ENCODE measurements at regions not wholly inside any gene's neighbourhood (a gene's known extent, or its start where the extent isn't known, plus 50 kb on each side); places are given as distances from the start of the nearest gene placed in this dataset.
A peak's percentile ranks its signal among the peaks of the same experiment; 100 is the strongest.

GRCh38 chr14:49989966-49990365 lies 97.1 kb downstream of the ARF6 start:
- Histone ChIP-seq H2AFZ (ENCODE audit: insufficient read depth, low read depth, low read length, poor library complexity, severe bottlenecking) (no peak overlapping the region), H3K4me2 (replicated peaks; ENCODE audit: low read depth, low read length, poor library complexity, severe bottlenecking) (no peak overlapping the region), H3K9ac (ENCODE audit: low read length) (no peak overlapping the region), H3K9me3 (ENCODE audit: control extremely low read depth in 1 of 3, control insufficient read depth in 2 of 3, insufficient read depth in 1 of 3, low read length in 2 of 3) (no peaks in the 10 kb centered on the region), H4K20me1 (ENCODE audit: control insufficient read depth, insufficient read depth, low read length, poor library complexity, severe bottlenecking) (no peaks in the 10 kb centered on the region), H3K36me3 (replicated peaks in 1 of 2; ENCODE audit: control extremely low read depth in 1 of 2, control insufficient read depth in 1 of 2, extremely low read depth in 1 of 2, insufficient read depth in 2 of 2, low read length in 1 of 2) (peaks cover 0 to 2% of the 10 kb centered on the region in 2 experiments), H3K4me1 (ENCODE audit: control insufficient read depth in 2 of 2, insufficient read depth in 2 of 2, low read length in 2 of 2) (peaks cover 8 to 14% of the 10 kb centered on the region in 2 donors), H3K4me3 (ENCODE audit: control extremely low read depth in 1 of 5, extremely low read depth in 1 of 5, insufficient read depth in 1 of 5, low read depth in 2 of 5, low read length in 4 of 5) (no peak overlapping the region), H3K27ac (ENCODE audit: low read length in 2 of 2) (no peak overlapping the region), H3K79me2 (ENCODE audit: control insufficient read depth, insufficient read depth, low read length) (peaks cover 75% of the 10 kb centered on the region), H3K27me3 (replicated peaks in 1 of 4; ENCODE audit: control extremely low read depth in 1 of 4, control insufficient read depth in 3 of 4, insufficient read depth in 4 of 4, low read length in 3 of 4) (no peaks in the 10 kb centered on the region)
- H3K4me3 Mint-ChIP-seq, result no peak overlapping the region
- no peaks in the 10 kb centered on the region for H3K9me3 Mint-ChIP-seq (ENCODE audit: insufficient read depth)
- intact Hi-C loops (cut with micrococcal nuclease), result no loop called here
- peak overlapping the region; percentile 51 for H3K27ac Mint-ChIP-seq
- CTCF ChIA-PET, result interaction anchor here (0.8 to 1.9 kb wide), 3 partner anchors 10 to 72 kb away, joined by 4 to 6 read pairs (median 4); no protein-coding TSS in a partner anchor
- DNase-seq, result no peak
- POLR2A ChIA-PET, result interaction anchor here (1.2 kb wide), 1 partner anchor 18 kb away, joined by 3 read pairs; no protein-coding TSS in a partner anchor
- TF ChIP-seq CTCF (IDR thresholded peaks at IDR 0.05) (no peak), EZH2 (IDR thresholded peaks at IDR 0.05; ENCODE audit: borderline replicate concordance, insufficient read depth, low read depth, low read length, poor library complexity, severe bottlenecking) (no peak)
- no peaks in the 10 kb centered on the region for H3K27me3 Mint-ChIP-seq
- ATAC-seq (ENCODE audit: low read depth), result no peak
- H3K4me1 Mint-ChIP-seq, result peaks cover 26% of the 10 kb centered on the region
- no CpG with 5 or more reads among the region's 2 CpGs for WGBS (ENCODE audit: insufficient coverage)

GRCh38 chr14:49991491-49991890 lies 98.6 kb downstream of the ARF6 start:
- H3K27ac Mint-ChIP-seq, result no peak overlapping the region
- peaks cover 23% of the 10 kb centered on the region for H3K4me1 Mint-ChIP-seq
- H3K4me3 Mint-ChIP-seq, result no peak overlapping the region
- Histone ChIP-seq H3K4me2 (replicated peaks; ENCODE audit: low read depth, low read length, poor library complexity, severe bottlenecking) (no peak overlapping the region), H3K27me3 (replicated peaks in 1 of 4; ENCODE audit: control extremely low read depth in 1 of 4, control insufficient read depth in 3 of 4, insufficient read depth in 4 of 4, low read length in 3 of 4) (no peaks in the 10 kb centered on the region), H2AFZ (ENCODE audit: insufficient read depth, low read depth, low read length, poor library complexity, severe bottlenecking) (no peak overlapping the region), H3K9me3 (ENCODE audit: control extremely low read depth in 1 of 3, control insufficient read depth in 2 of 3, insufficient read depth in 1 of 3, low read length in 2 of 3) (no peaks in the 10 kb centered on the region), H3K79me2 (ENCODE audit: control insufficient read depth, insufficient read depth, low read length) (peaks cover 70% of the 10 kb centered on the region), H3K4me3 (ENCODE audit: control extremely low read depth in 1 of 5, extremely low read depth in 1 of 5, insufficient read depth in 1 of 5, low read depth in 2 of 5, low read length in 4 of 5) (no peak overlapping the region), H3K4me1 (ENCODE audit: control insufficient read depth in 2 of 2, insufficient read depth in 2 of 2, low read length in 2 of 2) (peaks cover 8 to 14% of the 10 kb centered on the region in 2 donors), H3K36me3 (replicated peaks in 1 of 2; ENCODE audit: control extremely low read depth in 1 of 2, control insufficient read depth in 1 of 2, extremely low read depth in 1 of 2, insufficient read depth in 2 of 2, low read length in 1 of 2) (peaks cover 0 to 2% of the 10 kb centered on the region in 2 experiments), H3K9ac (ENCODE audit: low read length) (no peak overlapping the region), H4K20me1 (ENCODE audit: control insufficient read depth, insufficient read depth, low read length, poor library complexity, severe bottlenecking) (no peaks in the 10 kb centered on the region), H3K27ac (ENCODE audit: low read length in 2 of 2) (no peak overlapping the region)
- H3K9me3 Mint-ChIP-seq (ENCODE audit: insufficient read depth), result no peaks in the 10 kb centered on the region
- CTCF ChIA-PET, result interaction anchor here (0.6 to 1.8 kb wide), 5 partner anchors 10 to 129 kb away, joined by 4 to 6 read pairs (median 4); no protein-coding TSS in a partner anchor
- DNase-seq, result no peak
- no peak for ATAC-seq (ENCODE audit: low read depth)
- intact Hi-C loops (cut with micrococcal nuclease), result no loop called here
- 100% methylated on average over 4 of the region's 4 CpGs for WGBS (ENCODE audit: insufficient coverage)
- POLR2A ChIA-PET, result interaction anchor here (0.8 kb wide), 2 partner anchors 11 to 71 kb away, joined by 3 read pairs; no protein-coding TSS in a partner anchor
- TF ChIP-seq EZH2 (IDR thresholded peaks at IDR 0.05; ENCODE audit: borderline replicate concordance, insufficient read depth, low read depth, low read length, poor library complexity, severe bottlenecking) (no peak), CTCF (IDR thresholded peaks at IDR 0.05) (no peak)
- H3K27me3 Mint-ChIP-seq, result no peaks in the 10 kb centered on the region
